Naive B cell (primary cell): ENCODE measurements at regions not wholly inside any gene's neighbourhood (a gene's known extent, or its start where the extent isn't known, plus 50 kb on each side); places are given as distances from the start of the nearest gene placed in this dataset.

Experiments
- ATAC-seq, 2 donors: fragments of 150-1000 bp; cut with Tn5 transposase; 2 replicates each; pipeline ENCODE4 v1.10.0; 2021; ENCODE audit warnings: low read depth in 2 of 2, mild to moderate bottlenecking in 2 of 2, moderate library complexity in 2 of 2
- DNase-seq: peaks from one replicate; pipeline ENCODE4 v3.0.0; 2022
- H3K27ac Mint-ChIP-seq, 6 donors: one replicate each; pipeline ENCODE4 v1.8.0; 2020 to 2022; ENCODE audit warnings: mild to moderate bottlenecking in 6 of 6, mixed read lengths in 6 of 6, moderate library complexity in 5 of 6, inconsistent platforms in 2 of 6
- H3K27me3 Mint-ChIP-seq, 3 donors: one replicate each; pipeline ENCODE4 v1.8.0; 2021 to 2022; ENCODE audit warnings: mixed read lengths in 3 of 3, mild to moderate bottlenecking in 1 of 3
- H3K36me3 Mint-ChIP-seq, 2 donors: one replicate each; pipeline ENCODE4 v1.8.0; 2020 to 2022; ENCODE audit warnings: mixed read lengths in 2 of 2, inconsistent platforms in 1 of 2, mild to moderate bottlenecking in 1 of 2
- H3K4me1 Mint-ChIP-seq, 3 donors: one replicate each; pipeline ENCODE4 v1.8.0; 2020 to 2022; ENCODE audit warnings: mixed read lengths in 3 of 3, inconsistent platforms in 1 of 3, mild to moderate bottlenecking in 1 of 3, moderate library complexity in 1 of 3
- H3K4me3 Mint-ChIP-seq, 8 donors: one replicate each; pipeline ENCODE4 v1.8.0; 2020 to 2022; ENCODE audit warnings: mild to moderate bottlenecking in 8 of 8, mixed read lengths in 8 of 8, moderate library complexity in 8 of 8, inconsistent platforms in 2 of 8
- H3K9me3 Mint-ChIP-seq, 7 donors: one replicate each; pipeline ENCODE4 v1.8.0; 2020 to 2022; ENCODE audit warnings: mixed read lengths in 7 of 7, mild to moderate bottlenecking in 5 of 7, inconsistent platforms in 2 of 7, moderate library complexity in 1 of 7

- Mint-ChIP-seq H3K27me3 (peaks cover 0 to 7% (median 0%) of the 10 kb centered on the region in 3 donors), H3K9me3 (peaks cover 0 to 6% (median 0%) of the 10 kb centered on the region in 7 donors), H3K4me3 (no peak overlapping the region), H3K4me1 (no peaks in the 10 kb centered on the region), H3K27ac (no peak overlapping the region), H3K36me3 (no peaks in the 10 kb centered on the region)
- DNase-seq (no peak), ATAC-seq (no peak)
Measured at GRCh38 chr10:10460451-10460850, 557.2 kb upstream of the CELF2 start.

- H3K4me1 Mint-ChIP-seq = no peaks in the 10 kb centered on the region
- no peak for DNase-seq
Measured at GRCh38 chr10:10462151-10462941, 555.3 kb upstream of the CELF2 start.

GRCh38 chr10:10471758-10472157 is 545.9 kb upstream of the CELF2 start:
- no peak for ATAC-seq
- Mint-ChIP-seq H3K9me3 (peaks cover 2 to 12% (median 6%) of the 10 kb centered on the region in 7 donors), H3K36me3 (no peaks in the 10 kb centered on the region), H3K4me1 (no peaks in the 10 kb centered on the region), H3K27ac (no peak overlapping the region), H3K27me3 (peaks cover 0 to 10% (median 0%) of the 10 kb centered on the region in 3 donors), H3K4me3 (no peak overlapping the region)
- DNase-seq = no peak

More at GRCh38 chr10:10462151-10462941, 555.3 kb upstream of the CELF2 start:
- Mint-ChIP-seq H3K27me3 (peaks cover 0 to 7% (median 4%) of the 10 kb centered on the region in 3 donors), H3K36me3 (no peaks in the 10 kb centered on the region), H3K4me3 (no peak overlapping the region), H3K27ac (no peak overlapping the region), H3K9me3 (peaks cover 0 to 6% (median 0%) of the 10 kb centered on the region in 7 donors)
- no peak for ATAC-seq

GRCh38 chr10:10475812-10476211 is 541.9 kb upstream of the CELF2 start:
- H3K27me3 Mint-ChIP-seq = peaks cover 0 to 18% (median 6%) of the 10 kb centered on the region in 3 donors
- no peaks in the 10 kb centered on the region for H3K4me1 Mint-ChIP-seq
- H3K27ac Mint-ChIP-seq = no peak overlapping the region
- DNase-seq (no peak), ATAC-seq (no peak)
- H3K4me3 Mint-ChIP-seq = no peak overlapping the region
- H3K9me3 Mint-ChIP-seq = peaks cover 2 to 19% (median 4%) of the 10 kb centered on the region in 7 donors
- no peaks in the 10 kb centered on the region for H3K36me3 Mint-ChIP-seq

GRCh38 chr10:10477844-10478243 is 539.8 kb upstream of the CELF2 start:
- Mint-ChIP-seq H3K4me3 (no peak overlapping the region), H3K36me3 (no peaks in the 10 kb centered on the region), H3K27me3 (peaks cover 0 to 23% (median 11%) of the 10 kb centered on the region in 3 donors), H3K9me3 (peaks cover under 1 to 18% (median 2%) of the 10 kb centered on the region in 7 donors), H3K4me1 (no peaks in the 10 kb centered on the region), H3K27ac (no peak overlapping the region)
- ATAC-seq = no peak
- no peak for DNase-seq

GRCh38 chr10:10479465-10479864 is 538.2 kb upstream of the CELF2 start:
- no peak for ATAC-seq
- H3K4me1 Mint-ChIP-seq = no peaks in the 10 kb centered on the region

GRCh38 chr10:10482613-10483012 is 535.1 kb upstream of the CELF2 start:
- Mint-ChIP-seq H3K4me1 (no peaks in the 10 kb centered on the region), H3K27me3 (peaks cover 7 to 15% (median 13%) of the 10 kb centered on the region in 3 donors), H3K9me3 (peaks cover 0 to 7% (median 0%) of the 10 kb centered on the region in 7 donors), H3K36me3 (no peaks in the 10 kb centered on the region), H3K4me3 (no peak overlapping the region), H3K27ac (no peak overlapping the region)
- ATAC-seq (no peak), DNase-seq (no peak)

More at GRCh38 chr10:10479465-10479864, 538.2 kb upstream of the CELF2 start:
- no peaks in the 10 kb centered on the region for H3K36me3 Mint-ChIP-seq
- peaks cover 0 to 11% (median 0%) of the 10 kb centered on the region in 7 donors for H3K9me3 Mint-ChIP-seq
- DNase-seq = no peak
- no peak overlapping the region for H3K4me3 Mint-ChIP-seq
- H3K27me3 Mint-ChIP-seq = peaks cover 0 to 25% (median 13%) of the 10 kb centered on the region in 3 donors
- no peak overlapping the region for H3K27ac Mint-ChIP-seq

- DNase-seq = no peak
- H3K36me3 Mint-ChIP-seq = no peaks in the 10 kb centered on the region
- H3K27ac Mint-ChIP-seq = no peak overlapping the region
- no peaks in the 10 kb centered on the region for H3K4me1 Mint-ChIP-seq
- ATAC-seq = no peak
- H3K9me3 Mint-ChIP-seq = no peaks in the 10 kb centered on the region
- no peak overlapping the region for H3K4me3 Mint-ChIP-seq
- peaks cover 0 to 12% (median 7%) of the 10 kb centered on the region in 3 donors for H3K27me3 Mint-ChIP-seq
Measured at GRCh38 chr10:10489076-10489475, 528.6 kb upstream of the CELF2 start.

- DNase-seq (no peak), ATAC-seq (no peak)
- no peaks in the 10 kb centered on the region for H3K36me3 Mint-ChIP-seq
- no peak overlapping the region for H3K27ac Mint-ChIP-seq
- no peaks in the 10 kb centered on the region for H3K4me1 Mint-ChIP-seq
- no peak overlapping the region for H3K4me3 Mint-ChIP-seq
- H3K9me3 Mint-ChIP-seq = no peaks in the 10 kb centered on the region
- peaks cover 0 to 12% (median 7%) of the 10 kb centered on the region in 3 donors for H3K27me3 Mint-ChIP-seq
Measured at GRCh38 chr10:10489805-10490571, 527.7 kb upstream of the CELF2 start.

- peaks cover 0 to 12% (median 7%) of the 10 kb centered on the region in 3 donors for H3K27me3 Mint-ChIP-seq
- no peak for ATAC-seq
- H3K4me3 Mint-ChIP-seq = no peak overlapping the region
- H3K4me1 Mint-ChIP-seq = no peaks in the 10 kb centered on the region
- no peaks in the 10 kb centered on the region for H3K36me3 Mint-ChIP-seq
- H3K27ac Mint-ChIP-seq = no peak overlapping the region
- DNase-seq = no peak
- H3K9me3 Mint-ChIP-seq = no peaks in the 10 kb centered on the region
Measured at GRCh38 chr10:10490581-10490980, 527.1 kb upstream of the CELF2 start.

- H3K4me1 Mint-ChIP-seq = no peaks in the 10 kb centered on the region
- peaks cover 0 to 6% (median 0%) of the 10 kb centered on the region in 7 donors for H3K9me3 Mint-ChIP-seq
- H3K36me3 Mint-ChIP-seq = no peaks in the 10 kb centered on the region
- ATAC-seq = no peak
- no peak overlapping the region for H3K4me3 Mint-ChIP-seq
- no peak for DNase-seq
- peaks cover 0 to 12% (median 0%) of the 10 kb centered on the region in 3 donors for H3K27me3 Mint-ChIP-seq
- no peak overlapping the region for H3K27ac Mint-ChIP-seq
Measured at GRCh38 chr10:10492420-10492819, 525.3 kb upstream of the CELF2 start.

- peak overlapping the region in 1 of 8 donors; percentile 41 for H3K4me3 Mint-ChIP-seq
- DNase-seq (no peak), ATAC-seq (no peak)
- H3K27me3 Mint-ChIP-seq = peaks cover 0 to 8% (median 5%) of the 10 kb centered on the region in 3 donors
- no peak overlapping the region for H3K27ac Mint-ChIP-seq
- H3K9me3 Mint-ChIP-seq = peaks cover 0 to 14% (median 0%) of the 10 kb centered on the region in 7 donors
- H3K36me3 Mint-ChIP-seq = no peaks in the 10 kb centered on the region
- H3K4me1 Mint-ChIP-seq = no peaks in the 10 kb centered on the region
Measured at GRCh38 chr10:10493833-10494232, 523.8 kb upstream of the CELF2 start.

- DNase-seq (no peak), ATAC-seq (no peak)
- no peaks in the 10 kb centered on the region for H3K4me1 Mint-ChIP-seq
- H3K4me3 Mint-ChIP-seq = no peak overlapping the region
- peaks cover 0 to 5% (median 0%) of the 10 kb centered on the region in 3 donors for H3K27me3 Mint-ChIP-seq
- H3K36me3 Mint-ChIP-seq = no peaks in the 10 kb centered on the region
- no peak overlapping the region for H3K27ac Mint-ChIP-seq
- peaks cover 4 to 23% (median 8%) of the 10 kb centered on the region in 7 donors for H3K9me3 Mint-ChIP-seq
Measured at GRCh38 chr10:10497245-10497644, 520.4 kb upstream of the CELF2 start.
